Urinary bladder (tissue), 3 donors: ENCODE measurements at regions not wholly inside any gene's neighbourhood (a gene's known extent, or its start where the extent isn't known, plus 50 kb on each side); places are given as distances from the start of the nearest gene placed in this dataset.
"Not testable (repeated sequence)": the region's sequence is repeated elsewhere in the genome, so short reads cannot be mapped to it uniquely, and the experiment has no call there.

Experiments used
- DNase-seq: peaks from one replicate; pipeline ENCODE4 v3.0.0-alpha.2; 2015; ENCODE audit errors: extremely low spot score
- H3K27ac ChIP-seq: one replicate; pipeline ENCODE4 v1.5.1; 2013; ENCODE audit warnings: low read depth, mild to moderate bottlenecking, moderate library complexity
- H3K36me3 ChIP-seq: one replicate; pipeline ENCODE4 v1.6.1; 2013; ENCODE audit warnings: mild to moderate bottlenecking, moderate library complexity; ENCODE audit not compliant: insufficient read depth
- H3K4me1 ChIP-seq: one replicate; pipeline ENCODE4 v1.6.1; 2013; ENCODE audit warnings: mild to moderate bottlenecking, moderate library complexity; ENCODE audit not compliant: insufficient read depth
- H3K4me3 ChIP-seq: one replicate; pipeline ENCODE4 v1.5.1; 2013; ENCODE audit warnings: low read depth, low read length
- WGBS: extraction: QIAGEN DNeasy Blood & Tissue Kit; methylation state at CpG from one replicate; pipeline ENCODE4 v1.1.7; 2013; 5-methylcytosine and 5-hydroxymethylcytosine counted together
- donor health status: healthy with polysubstance abuse.
- donor health status: healthy.

GRCh38 chr6:106754215-106754614 is 124.8 kb downstream of the QRSL1 start:
- Histone ChIP-seq H3K4me1 (no peaks in the 10 kb centered on the region), H3K4me3 (no peak overlapping the region), H3K36me3 (no peaks in the 10 kb centered on the region), H3K27ac (no peak overlapping the region)
- DNase-seq, result no peak
- WGBS, result 85% methylated on average over 5 of the region's 5 CpGs

DNA sequence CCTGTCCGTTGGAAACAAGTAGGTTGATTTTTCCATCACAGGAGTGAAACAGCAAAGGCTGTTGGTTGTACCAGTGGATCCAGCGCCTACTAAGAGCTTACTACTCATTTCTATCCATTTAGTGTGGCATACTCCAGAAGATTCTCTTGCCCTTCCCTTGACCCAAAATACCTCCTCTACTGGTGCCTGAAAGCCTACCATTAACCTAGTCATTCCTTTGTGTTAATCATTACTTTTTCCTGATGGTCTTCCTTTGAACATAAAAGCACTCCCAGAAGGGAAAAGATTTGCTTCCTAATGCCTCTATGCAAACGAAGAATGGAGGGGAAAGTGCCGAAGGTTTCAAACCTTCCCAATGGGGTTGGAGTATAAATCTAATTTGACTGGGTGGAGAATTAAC is 123.3 kb downstream of the QRSL1 start:
- WGBS, result 74% methylated on average over 4 of the region's 4 CpGs

DNA sequence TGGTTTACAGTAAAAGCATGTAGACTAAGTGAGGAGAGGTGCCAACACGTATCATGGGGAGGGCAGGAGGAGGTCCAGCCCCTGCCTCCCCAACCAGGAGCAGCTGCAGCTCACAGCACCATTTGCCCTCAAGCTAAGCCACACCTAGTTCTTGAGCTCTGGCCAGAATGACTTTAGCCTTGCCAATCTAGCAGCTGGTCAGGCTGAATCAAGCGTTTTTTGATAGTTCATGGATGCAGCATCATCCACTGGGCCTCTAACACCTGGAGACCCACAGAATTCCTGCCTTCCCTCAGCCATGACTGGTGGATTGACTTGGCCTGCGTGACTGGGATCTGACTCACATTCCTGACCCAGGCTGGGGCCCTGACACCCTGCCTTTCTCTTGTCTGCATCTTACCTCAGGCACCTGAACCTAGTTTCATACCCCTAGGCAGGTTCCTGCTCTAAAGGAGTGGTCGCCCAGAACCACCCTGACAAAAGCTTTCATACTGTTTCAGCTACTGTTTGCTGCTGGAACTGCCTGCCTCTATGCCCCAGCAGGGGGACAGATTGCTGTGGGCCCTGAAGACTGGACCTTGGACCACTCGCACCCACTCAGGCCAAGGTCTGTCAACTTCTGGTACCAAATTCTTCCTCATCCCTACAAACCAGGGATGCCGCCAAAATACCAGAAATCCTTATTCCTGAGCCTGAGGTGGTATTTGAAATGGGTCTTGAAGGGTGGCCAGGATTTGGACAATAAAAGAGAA is 122.3 kb downstream of the QRSL1 start:
- Histone ChIP-seq H3K36me3 (no peaks in the 10 kb centered on the region), H3K4me1 (no peaks in the 10 kb centered on the region), H3K27ac (no peak overlapping the region), H3K4me3 (no peak overlapping the region)
- no peak for DNase-seq
- WGBS, result 79% methylated on average over 6 of the region's 6 CpGs

More for the DNA sequence above, 123.3 kb downstream of the QRSL1 start:
- H3K4me1 ChIP-seq, result no peaks in the 10 kb centered on the region
- DNase-seq, result no peak
- H3K4me3 ChIP-seq, result no peak overlapping the region
- no peak overlapping the region for H3K27ac ChIP-seq
- no peaks in the 10 kb centered on the region for H3K36me3 ChIP-seq

DNA sequence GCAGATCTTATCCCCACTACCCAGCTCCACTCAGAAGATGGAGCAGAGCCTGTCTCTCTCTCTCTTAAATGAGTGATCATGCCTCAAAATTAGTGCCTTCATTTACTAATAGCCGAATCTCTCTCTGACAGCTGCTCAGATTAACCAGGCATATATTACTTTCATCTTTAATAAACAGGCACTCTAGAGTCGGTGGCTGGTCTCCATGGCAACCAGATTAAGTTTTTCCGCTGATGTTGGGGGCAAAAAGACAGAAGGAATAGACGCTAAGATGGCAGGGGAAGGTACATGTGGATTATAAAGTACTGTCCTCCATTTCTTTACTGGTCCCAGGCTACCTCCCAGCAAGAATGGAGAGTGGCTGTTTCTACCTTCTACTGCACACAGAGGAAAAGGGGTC is 121.6 kb downstream of the QRSL1 start:
- WGBS, result 37% methylated on average over 4 of the region's 4 CpGs
- H3K27ac ChIP-seq, result no peak overlapping the region
- no peak for DNase-seq
- H3K4me3 ChIP-seq, result no peak overlapping the region
- no peaks in the 10 kb centered on the region for H3K4me1 ChIP-seq
- no peaks in the 10 kb centered on the region for H3K36me3 ChIP-seq

GRCh38 chr6:106750142-106750918 is 121.0 kb downstream of the QRSL1 start:
- DNase-seq, result no peak
- no peak overlapping the region for H3K27ac ChIP-seq
- 65% methylated on average over 9 of the region's 9 CpGs for WGBS

GRCh38 chr6:106749609-106750008 is 120.2 kb downstream of the QRSL1 start:
- no peaks in the 10 kb centered on the region for H3K4me1 ChIP-seq
- 64% methylated on average over 4 of the region's 4 CpGs for WGBS
- DNase-seq, result no peak
- no peaks in the 10 kb centered on the region for H3K36me3 ChIP-seq
- H3K27ac ChIP-seq, result no peak overlapping the region
- H3K4me3 ChIP-seq, result no peak overlapping the region

More at GRCh38 chr6:106750142-106750918, 121.0 kb downstream of the QRSL1 start:
- Histone ChIP-seq H3K4me3 (no peak overlapping the region), H3K36me3 (no peaks in the 10 kb centered on the region), H3K4me1 (no peaks in the 10 kb centered on the region)

GRCh38 chr6:106748547-106749207 is 119.3 kb downstream of the QRSL1 start:
- no peaks in the 10 kb centered on the region for H3K36me3 ChIP-seq
- 80% methylated on average over 3 of the region's 3 CpGs for WGBS
- H3K27ac ChIP-seq, result no peak overlapping the region
- DNase-seq, result no peak
- no peak overlapping the region for H3K4me3 ChIP-seq
- H3K4me1 ChIP-seq, result no peaks in the 10 kb centered on the region

- Histone ChIP-seq H3K4me3 (no peak overlapping the region), H3K4me1 (no peaks in the 10 kb centered on the region), H3K27ac (no peak overlapping the region), H3K36me3 (no peaks in the 10 kb centered on the region)
- no peak for DNase-seq
- WGBS, result 94% methylated on average over 1 of the region's 1 CpG
Measured at GRCh38 chr6:106747139-106747538, 117.8 kb downstream of the QRSL1 start.

GRCh38 chr6:106746652-106747051 is 117.3 kb downstream of the QRSL1 start:
- Histone ChIP-seq H3K27ac (no peak overlapping the region), H3K4me3 (no peak overlapping the region), H3K36me3 (no peaks in the 10 kb centered on the region), H3K4me1 (no peaks in the 10 kb centered on the region)
- 69% methylated on average over 3 of the region's 3 CpGs for WGBS
- no peak for DNase-seq

- H3K4me1 ChIP-seq, result no peaks in the 10 kb centered on the region
- no peak overlapping the region for H3K4me3 ChIP-seq
- no peak overlapping the region for H3K27ac ChIP-seq
- no peak for DNase-seq
- no peaks in the 10 kb centered on the region for H3K36me3 ChIP-seq
- 75% methylated on average over 5 of the region's 5 CpGs for WGBS
Measured at GRCh38 chr6:106745824-106746582, 116.6 kb downstream of the QRSL1 start.

- H3K27ac ChIP-seq, result no peak overlapping the region
- no peaks in the 10 kb centered on the region for H3K36me3 ChIP-seq
- no peaks in the 10 kb centered on the region for H3K4me1 ChIP-seq
- H3K4me3 ChIP-seq, result no peak overlapping the region
- no peak for DNase-seq
- WGBS, result 65% methylated on average over 3 of the region's 3 CpGs
Measured at GRCh38 chr6:106745197-106745770, 115.9 kb downstream of the QRSL1 start.

- Histone ChIP-seq H3K27ac (no peak overlapping the region), H3K36me3 (no peaks in the 10 kb centered on the region), H3K4me3 (no peak overlapping the region), H3K4me1 (no peaks in the 10 kb centered on the region)
- DNase-seq, result no peak
- 83% methylated on average over 2 of the region's 2 CpGs for WGBS
Measured at GRCh38 chr6:106744781-106745180, 115.4 kb downstream of the QRSL1 start.

- 33% methylated on average over 2 of the region's 2 CpGs for WGBS
- H3K36me3 ChIP-seq, H3K27ac ChIP-seq, H3K4me1 ChIP-seq, H3K4me3 ChIP-seq, DNase-seq: not testable (repeated sequence)
Measured at GRCh38 chr6:106744029-106744428, 114.7 kb downstream of the QRSL1 start.
